Smooth muscle cell (in vitro differentiated cells): ENCODE measurements at regions not wholly inside any gene's neighbourhood (a gene's known extent, or its start where the extent isn't known, plus 50 kb on each side); places are given as distances from the start of the nearest gene placed in this dataset.

ENCODE experiments used
- DNase-seq: peaks from one replicate; lab custom pipeline; 2025; ENCODE audit not compliant: unreplicated experiment; lab: John Stamatoyannopoulos, UW
- H2AFZ ChIP-seq: fragments of 200-600 bp; sonication (generic); 2 replicates; pipeline ENCODE4 v1.6.0; 2016; ENCODE audit warnings: antibody characterized with exemption, low read depth, mild to moderate bottlenecking
- H3F3A ChIP-seq: fragments of 200-600 bp; sonication (generic); 2 replicates; pipeline ENCODE4 v1.6.0; 2017; ENCODE audit warnings: antibody characterized with exemption, low read depth
- H3K27ac ChIP-seq: fragments of 200-600 bp; sonication (generic); 2 replicates; pipeline ENCODE4 v1.5.1; 2016; ENCODE audit warnings: low read depth, mild to moderate bottlenecking
- H3K27me3 ChIP-seq: fragments of 200-600 bp; sonication (generic); 2 replicates; pipeline ENCODE4 v1.6.1; 2016; ENCODE audit warnings: low read depth, mild to moderate bottlenecking
- H3K36me3 ChIP-seq: fragments of 200-600 bp; sonication (generic); 2 replicates; pipeline ENCODE4 v1.5.1; 2016; ENCODE audit warnings: low read depth
- H3K4me1 ChIP-seq: fragments of 200-600 bp; sonication (generic); 2 replicates; pipeline ENCODE4 v1.5.1; 2016; ENCODE audit warnings: low read depth
- H3K4me2 ChIP-seq: fragments of 200-600 bp; sonication (generic); 2 replicates; pipeline ENCODE4 v1.6.0; 2016; ENCODE audit warnings: mild to moderate bottlenecking
- H3K4me3 ChIP-seq: fragments of 200-600 bp; sonication (generic); 2 replicates; pipeline ENCODE4 v1.5.1; 2016; ENCODE audit warnings: mild to moderate bottlenecking
- H3K79me2 ChIP-seq: fragments of 200-600 bp; sonication (generic); 2 replicates; pipeline ENCODE4 v1.6.0; 2016; ENCODE audit warnings: low read depth, mild to moderate bottlenecking
- H3K9ac ChIP-seq: fragments of 200-600 bp; sonication (generic); 2 replicates; pipeline ENCODE4 v1.6.0; 2016; ENCODE audit warnings: low read depth
- H3K9me3 ChIP-seq: fragments of 200-600 bp; sonication (generic); replicated peaks from 2 replicates; pipeline ENCODE4 v1.5.1; 2016; ENCODE audit warnings: low read depth
- H4K20me1 ChIP-seq: fragments of 200-600 bp; sonication (generic); 2 replicates; pipeline ENCODE4 v1.6.0; 2016; ENCODE audit warnings: low read depth
- WGBS: methylation state at CpG from one replicate; pipeline ENCODE4 v1.1.7; 2016; ENCODE audit warnings: low lambda C conversion rate; 5-methylcytosine and 5-hydroxymethylcytosine counted together
- TF ChIP-seq, protein P1 (sequence below): fragments of 200-600 bp; sonication (generic); IDR thresholded peaks from 2 replicates; pipeline ENCODE4 v1.5.1; 2017; ENCODE audit warnings: borderline replicate concordance, mild to moderate bottlenecking, antibody characterized with exemption; ENCODE audit not compliant: insufficient read depth, poor library complexity, severe bottlenecking

GRCh38 chr6:132131758-132132157, 180.6 kb upstream of the CCN2 start:
- 4% methylated on average over 2 of the region's 2 CpGs for WGBS
- DNase-seq = peak; percentile 42

DNA sequence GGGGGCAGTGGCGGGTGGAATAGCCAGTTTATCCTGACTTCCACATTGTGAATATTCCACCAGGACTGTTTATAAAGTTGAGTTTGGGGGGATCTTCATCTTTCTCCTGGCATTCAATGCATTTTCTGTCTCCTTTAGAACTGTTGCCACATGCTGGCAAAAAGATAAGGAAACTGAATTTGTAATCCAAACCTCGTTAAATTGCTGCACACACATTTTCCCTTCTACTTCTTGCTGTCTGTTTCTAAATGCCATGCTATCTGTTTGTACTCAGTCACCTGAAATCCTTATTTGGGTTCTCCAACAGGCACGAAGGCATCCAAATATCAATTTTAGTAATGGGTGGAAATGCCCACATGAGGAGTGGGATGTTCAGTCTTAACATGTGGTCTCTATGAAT, 180.2 kb upstream of the CCN2 start:
- no peaks in the 10 kb centered on the region for H3K27me3 ChIP-seq
- peak overlapping the region; percentile 48 for H3K4me2 ChIP-seq
- TF ChIP-seq, protein P1, sequence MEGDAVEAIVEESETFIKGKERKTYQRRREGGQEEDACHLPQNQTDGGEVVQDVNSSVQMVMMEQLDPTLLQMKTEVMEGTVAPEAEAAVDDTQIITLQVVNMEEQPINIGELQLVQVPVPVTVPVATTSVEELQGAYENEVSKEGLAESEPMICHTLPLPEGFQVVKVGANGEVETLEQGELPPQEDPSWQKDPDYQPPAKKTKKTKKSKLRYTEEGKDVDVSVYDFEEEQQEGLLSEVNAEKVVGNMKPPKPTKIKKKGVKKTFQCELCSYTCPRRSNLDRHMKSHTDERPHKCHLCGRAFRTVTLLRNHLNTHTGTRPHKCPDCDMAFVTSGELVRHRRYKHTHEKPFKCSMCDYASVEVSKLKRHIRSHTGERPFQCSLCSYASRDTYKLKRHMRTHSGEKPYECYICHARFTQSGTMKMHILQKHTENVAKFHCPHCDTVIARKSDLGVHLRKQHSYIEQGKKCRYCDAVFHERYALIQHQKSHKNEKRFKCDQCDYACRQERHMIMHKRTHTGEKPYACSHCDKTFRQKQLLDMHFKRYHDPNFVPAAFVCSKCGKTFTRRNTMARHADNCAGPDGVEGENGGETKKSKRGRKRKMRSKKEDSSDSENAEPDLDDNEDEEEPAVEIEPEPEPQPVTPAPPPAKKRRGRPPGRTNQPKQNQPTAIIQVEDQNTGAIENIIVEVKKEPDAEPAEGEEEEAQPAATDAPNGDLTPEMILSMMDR = no peak
- H3K4me3 ChIP-seq = no peak overlapping the region
- H3K79me2 ChIP-seq = no peaks in the 10 kb centered on the region
- no peak overlapping the region for H2AFZ ChIP-seq
- H3F3A ChIP-seq = peaks cover 19% of the 10 kb centered on the region
- no peaks in the 10 kb centered on the region for H3K36me3 ChIP-seq
- peak overlapping the region; percentile 100 for H3K27ac ChIP-seq
- H4K20me1 ChIP-seq = no peaks in the 10 kb centered on the region
- peak overlapping the region; percentile 95 for H3K9ac ChIP-seq
- no peak for DNase-seq
- WGBS = 56% methylated on average over 3 of the region's 3 CpGs
- H3K4me1 ChIP-seq = peaks cover 19% of the 10 kb centered on the region
- H3K9me3 ChIP-seq = no peaks in the 10 kb centered on the region

More at GRCh38 chr6:132131758-132132157, 180.6 kb upstream of the CCN2 start:
- peaks cover 19% of the 10 kb centered on the region for H3F3A ChIP-seq
- TF ChIP-seq, protein P1 = no peak
- H2AFZ ChIP-seq = no peak overlapping the region
- H3K79me2 ChIP-seq = no peaks in the 10 kb centered on the region
- no peaks in the 10 kb centered on the region for H4K20me1 ChIP-seq
- H3K4me3 ChIP-seq = no peak overlapping the region
- peak overlapping the region; percentile 100 for H3K27ac ChIP-seq
- H3K4me1 ChIP-seq = peaks cover 19% of the 10 kb centered on the region
- no peaks in the 10 kb centered on the region for H3K9me3 ChIP-seq
- H3K4me2 ChIP-seq = peak overlapping the region; percentile 48
- peak overlapping the region; percentile 95 for H3K9ac ChIP-seq
- no peaks in the 10 kb centered on the region for H3K36me3 ChIP-seq
- no peaks in the 10 kb centered on the region for H3K27me3 ChIP-seq

DNA sequence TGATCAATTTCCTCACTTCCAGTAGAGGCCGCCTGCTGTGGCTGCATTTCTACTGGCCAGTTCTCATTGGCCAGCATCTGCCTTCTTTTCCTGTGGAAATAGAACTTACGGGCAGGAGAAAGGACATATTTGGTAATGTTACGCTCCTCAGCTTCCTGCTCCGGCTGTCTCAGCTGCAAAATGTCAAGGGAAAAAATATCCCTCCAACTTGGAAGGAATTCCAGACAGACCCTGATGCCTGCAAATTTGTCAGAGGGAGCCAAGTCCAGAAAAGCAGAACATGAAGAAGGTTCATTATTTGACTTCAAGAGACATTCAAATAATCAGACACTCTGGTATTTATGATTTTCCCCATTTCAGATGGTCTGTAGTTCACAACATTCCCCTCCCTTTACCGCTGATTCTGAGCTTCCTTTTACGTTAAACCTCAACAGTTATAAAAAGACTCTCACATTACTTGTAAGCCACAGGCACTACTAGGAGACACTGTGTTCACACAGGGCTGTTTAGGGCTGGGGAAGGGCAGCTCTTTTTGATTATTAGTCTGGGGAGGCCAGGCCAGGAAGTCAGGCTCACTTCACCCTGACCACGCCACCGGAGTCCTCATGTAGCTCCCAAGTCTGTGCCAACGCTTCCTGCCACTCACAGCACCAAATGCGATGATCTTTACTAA, 179.6 kb upstream of the CCN2 start:
- Histone ChIP-seq H2AFZ (peak overlapping the region; percentile 2), H3K9ac (peak overlapping the region; percentile 95), H3K27ac (peak overlapping the region; percentile 100), H3K79me2 (no peaks in the 10 kb centered on the region), H3F3A (peaks cover 19% of the 10 kb centered on the region), H3K27me3 (no peaks in the 10 kb centered on the region), H3K36me3 (no peaks in the 10 kb centered on the region), H3K4me3 (no peak overlapping the region), H4K20me1 (no peaks in the 10 kb centered on the region), H3K9me3 (no peaks in the 10 kb centered on the region), H3K4me2 (peak overlapping the region; percentile 48), H3K4me1 (peaks cover 19% of the 10 kb centered on the region)
- TF ChIP-seq, protein P1 = no peak
- WGBS = 38% methylated on average over 10 of the region's 10 CpGs
- no peak for DNase-seq

GRCh38 chr6:132128424-132128823, 177.3 kb upstream of the CCN2 start:
- H3K27me3 ChIP-seq = no peaks in the 10 kb centered on the region
- 89% methylated on average over 1 of the region's 1 CpG for WGBS
- H3K36me3 ChIP-seq = no peaks in the 10 kb centered on the region
- TF ChIP-seq, protein P1 = no peak
- H4K20me1 ChIP-seq = no peaks in the 10 kb centered on the region
- no peak overlapping the region for H2AFZ ChIP-seq
- no peak overlapping the region for H3K4me3 ChIP-seq
- no peak for DNase-seq
- H3K4me1 ChIP-seq = peaks cover 19% of the 10 kb centered on the region
- H3K4me2 ChIP-seq = no peak overlapping the region
- H3K9ac ChIP-seq = no peak overlapping the region
- H3K79me2 ChIP-seq = no peaks in the 10 kb centered on the region
- no peak overlapping the region for H3K27ac ChIP-seq
- peaks cover 19% of the 10 kb centered on the region for H3F3A ChIP-seq
- H3K9me3 ChIP-seq = no peaks in the 10 kb centered on the region
